ENCODE measurements at regions not wholly inside any gene's neighbourhood (a gene's known extent, or its start where the extent isn't known, plus 50 kb on each side); places are given as distances from the start of the nearest gene placed in this dataset.

DNA sequence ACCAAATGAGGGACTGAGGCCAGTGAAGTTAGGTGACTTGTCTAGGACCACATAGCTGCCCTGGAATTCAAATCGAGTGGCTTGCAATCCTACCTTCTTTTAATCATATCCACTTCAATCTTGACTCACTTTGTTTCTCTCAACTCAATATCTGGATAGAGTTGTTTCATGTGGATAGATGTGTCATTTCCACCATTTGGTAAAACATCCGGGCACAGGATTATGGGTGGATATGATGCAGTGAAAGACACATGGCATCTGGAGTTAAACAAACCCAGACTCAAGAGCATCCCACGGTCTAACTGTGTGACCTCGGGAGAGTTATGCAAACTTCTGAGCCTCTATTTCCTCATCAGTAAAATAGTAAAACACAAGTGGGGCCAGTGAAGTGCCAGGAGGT lies 103.6 kb upstream of the CNKSR3 start:
- Histone ChIP-seq H3K27me3 (ENCODE audit: insufficient read depth, low read length) (no peaks in the 10 kb centered on the region), H3K79me2 (ENCODE audit: insufficient read depth, low read length) (no peaks in the 10 kb centered on the region), H4K20me1 (ENCODE audit: insufficient read depth, low read length) (no peaks in the 10 kb centered on the region), H3K4me2 (ENCODE audit: insufficient read depth, low read length) (no peak overlapping the region), H3K4me3 (ENCODE audit: insufficient read depth, low read length) (no peak overlapping the region), H2AFZ (ENCODE audit: low read length) (no peak overlapping the region), H3K36me3 (ENCODE audit: insufficient read depth, low read length) (no peaks in the 10 kb centered on the region), H3K27ac (ENCODE audit: low read depth, low read length) (no peak overlapping the region), H3K9me3 (ENCODE audit: low read depth, low read length) (no peaks in the 10 kb centered on the region), H3K4me1 (ENCODE audit: insufficient read depth, low read length) (peaks cover 18% of the 10 kb centered on the region)
- TF ChIP-seq, protein P1, sequence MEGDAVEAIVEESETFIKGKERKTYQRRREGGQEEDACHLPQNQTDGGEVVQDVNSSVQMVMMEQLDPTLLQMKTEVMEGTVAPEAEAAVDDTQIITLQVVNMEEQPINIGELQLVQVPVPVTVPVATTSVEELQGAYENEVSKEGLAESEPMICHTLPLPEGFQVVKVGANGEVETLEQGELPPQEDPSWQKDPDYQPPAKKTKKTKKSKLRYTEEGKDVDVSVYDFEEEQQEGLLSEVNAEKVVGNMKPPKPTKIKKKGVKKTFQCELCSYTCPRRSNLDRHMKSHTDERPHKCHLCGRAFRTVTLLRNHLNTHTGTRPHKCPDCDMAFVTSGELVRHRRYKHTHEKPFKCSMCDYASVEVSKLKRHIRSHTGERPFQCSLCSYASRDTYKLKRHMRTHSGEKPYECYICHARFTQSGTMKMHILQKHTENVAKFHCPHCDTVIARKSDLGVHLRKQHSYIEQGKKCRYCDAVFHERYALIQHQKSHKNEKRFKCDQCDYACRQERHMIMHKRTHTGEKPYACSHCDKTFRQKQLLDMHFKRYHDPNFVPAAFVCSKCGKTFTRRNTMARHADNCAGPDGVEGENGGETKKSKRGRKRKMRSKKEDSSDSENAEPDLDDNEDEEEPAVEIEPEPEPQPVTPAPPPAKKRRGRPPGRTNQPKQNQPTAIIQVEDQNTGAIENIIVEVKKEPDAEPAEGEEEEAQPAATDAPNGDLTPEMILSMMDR (IDR thresholded peaks at IDR 0.05; ENCODE audit: extremely low read depth, low read depth, low read length), result no peak
- no peak for DNase-seq (ENCODE audit: insufficient read length, low spot score, missing footprints)

DNA sequence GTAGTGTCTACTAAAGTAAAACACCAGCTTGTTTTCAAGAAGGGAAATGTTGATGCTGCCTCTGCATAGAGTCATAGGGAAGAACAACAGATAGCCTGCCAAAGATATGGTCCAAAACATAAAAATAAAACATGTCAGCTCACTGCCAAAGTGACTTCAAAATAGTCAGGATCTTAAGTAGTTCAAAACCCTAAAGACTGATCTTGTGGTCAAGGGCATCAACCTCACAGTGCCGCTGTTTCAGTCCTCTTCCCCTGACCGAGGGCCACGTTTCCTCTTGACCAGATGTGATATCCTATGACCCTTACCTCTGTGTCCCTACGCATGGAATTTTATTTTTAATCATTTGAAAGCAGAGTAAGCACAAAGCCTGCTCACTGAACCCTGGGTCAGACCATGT lies 104.2 kb upstream of the CNKSR3 start:
- Histone ChIP-seq H3K27me3 (ENCODE audit: insufficient read depth, low read length) (no peaks in the 10 kb centered on the region), H3K9me3 (ENCODE audit: low read depth, low read length) (no peaks in the 10 kb centered on the region), H3K4me2 (ENCODE audit: insufficient read depth, low read length) (no peak overlapping the region), H4K20me1 (ENCODE audit: insufficient read depth, low read length) (no peaks in the 10 kb centered on the region), H3K4me1 (ENCODE audit: insufficient read depth, low read length) (peaks cover 18% of the 10 kb centered on the region), H3K4me3 (ENCODE audit: insufficient read depth, low read length) (no peak overlapping the region), H3K27ac (ENCODE audit: low read depth, low read length) (no peak overlapping the region), H3K36me3 (ENCODE audit: insufficient read depth, low read length) (no peaks in the 10 kb centered on the region), H3K79me2 (ENCODE audit: insufficient read depth, low read length) (no peaks in the 10 kb centered on the region), H2AFZ (ENCODE audit: low read length) (no peak overlapping the region)
- no peak for DNase-seq (ENCODE audit: insufficient read length, low spot score, missing footprints)
- TF ChIP-seq, protein P1 (IDR thresholded peaks at IDR 0.05; ENCODE audit: extremely low read depth, low read depth, low read length), result no peak

DNA sequence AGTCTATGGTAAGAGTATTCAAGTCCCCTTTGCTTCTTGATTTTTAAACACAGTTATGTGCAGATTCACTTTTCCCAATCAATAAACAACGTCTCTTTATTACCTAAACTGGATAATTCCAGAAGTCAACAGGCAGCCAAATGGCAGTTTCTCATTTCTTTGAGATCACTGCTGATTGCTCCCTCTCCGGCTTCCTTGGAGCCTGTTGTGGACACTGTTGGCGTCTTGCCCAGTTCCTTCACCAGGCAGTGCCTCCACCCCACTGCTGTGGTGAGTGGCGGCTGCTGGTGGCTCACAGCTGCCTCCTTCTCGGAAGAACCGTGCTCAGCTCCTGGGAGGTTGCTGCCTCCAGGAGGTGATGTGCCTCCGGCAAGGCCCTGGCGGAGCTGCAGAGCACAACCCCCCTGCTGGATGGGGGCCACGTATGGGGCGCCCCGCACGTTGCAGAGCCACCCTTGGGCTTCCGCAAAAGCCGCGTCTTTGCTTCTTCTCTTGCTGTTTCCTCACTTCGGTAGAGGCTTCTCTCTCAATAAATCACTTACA lies 105.1 kb upstream of the CNKSR3 start:
- H3K4me2 ChIP-seq (ENCODE audit: insufficient read depth, low read length), result peak overlapping the region; percentile 44
- H3K27ac ChIP-seq (ENCODE audit: low read depth, low read length), result no peak overlapping the region
- no peaks in the 10 kb centered on the region for H4K20me1 ChIP-seq (ENCODE audit: insufficient read depth, low read length)
- H3K4me1 ChIP-seq (ENCODE audit: insufficient read depth, low read length), result peaks cover 18% of the 10 kb centered on the region
- no peaks in the 10 kb centered on the region for H3K27me3 ChIP-seq (ENCODE audit: insufficient read depth, low read length)
- no peaks in the 10 kb centered on the region for H3K79me2 ChIP-seq (ENCODE audit: insufficient read depth, low read length)
- H2AFZ ChIP-seq (ENCODE audit: low read length), result peak overlapping the region; percentile 31
- peak; percentile 88 for DNase-seq (ENCODE audit: insufficient read length, low spot score, missing footprints)
- TF ChIP-seq, protein P1 (IDR thresholded peaks at IDR 0.05; ENCODE audit: extremely low read depth, low read depth, low read length), result no peak
- no peak overlapping the region for H3K4me3 ChIP-seq (ENCODE audit: insufficient read depth, low read length)
- H3K36me3 ChIP-seq (ENCODE audit: insufficient read depth, low read length), result no peaks in the 10 kb centered on the region
- H3K9me3 ChIP-seq (ENCODE audit: low read depth, low read length), result no peaks in the 10 kb centered on the region

DNA sequence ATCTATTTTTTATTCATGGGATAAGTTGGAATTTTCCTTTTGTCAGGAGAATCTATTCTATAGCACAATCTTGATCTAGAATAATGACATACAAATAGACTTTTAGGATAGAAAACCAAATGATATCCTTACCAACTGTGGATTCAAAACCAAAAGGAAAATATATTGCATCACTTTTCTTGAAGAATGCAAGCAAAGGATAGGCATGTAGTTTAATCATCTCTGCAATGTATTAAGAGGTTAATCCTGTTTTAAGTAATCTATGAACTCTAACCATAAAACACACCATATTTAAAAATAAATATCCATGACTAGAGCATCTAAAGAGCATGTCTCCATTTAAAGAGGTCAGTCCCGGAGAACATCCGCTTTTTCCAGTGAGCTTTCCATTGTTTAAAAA lies 106.7 kb upstream of the CNKSR3 start:
- no peaks in the 10 kb centered on the region for H3K9me3 ChIP-seq (ENCODE audit: low read depth, low read length)
- DNase-seq (ENCODE audit: insufficient read length, low spot score, missing footprints), result no peak
- H3K4me2 ChIP-seq (ENCODE audit: insufficient read depth, low read length), result no peak overlapping the region
- no peaks in the 10 kb centered on the region for H3K36me3 ChIP-seq (ENCODE audit: insufficient read depth, low read length)
- H2AFZ ChIP-seq (ENCODE audit: low read length), result no peak overlapping the region
- TF ChIP-seq, protein P1 (IDR thresholded peaks at IDR 0.05; ENCODE audit: extremely low read depth, low read depth, low read length), result no peak
- peaks cover 18% of the 10 kb centered on the region for H3K4me1 ChIP-seq (ENCODE audit: insufficient read depth, low read length)
- H3K4me3 ChIP-seq (ENCODE audit: insufficient read depth, low read length), result no peak overlapping the region
- no peak overlapping the region for H3K27ac ChIP-seq (ENCODE audit: low read depth, low read length)
- no peaks in the 10 kb centered on the region for H4K20me1 ChIP-seq (ENCODE audit: insufficient read depth, low read length)
- H3K27me3 ChIP-seq (ENCODE audit: insufficient read depth, low read length), result no peaks in the 10 kb centered on the region
- no peaks in the 10 kb centered on the region for H3K79me2 ChIP-seq (ENCODE audit: insufficient read depth, low read length)
